ENCODE measurements at regions not wholly inside any gene's neighbourhood (a gene's known extent, or its start where the extent isn't known, plus 50 kb on each side); places are given as distances from the start of the nearest gene placed in this dataset.

DNA sequence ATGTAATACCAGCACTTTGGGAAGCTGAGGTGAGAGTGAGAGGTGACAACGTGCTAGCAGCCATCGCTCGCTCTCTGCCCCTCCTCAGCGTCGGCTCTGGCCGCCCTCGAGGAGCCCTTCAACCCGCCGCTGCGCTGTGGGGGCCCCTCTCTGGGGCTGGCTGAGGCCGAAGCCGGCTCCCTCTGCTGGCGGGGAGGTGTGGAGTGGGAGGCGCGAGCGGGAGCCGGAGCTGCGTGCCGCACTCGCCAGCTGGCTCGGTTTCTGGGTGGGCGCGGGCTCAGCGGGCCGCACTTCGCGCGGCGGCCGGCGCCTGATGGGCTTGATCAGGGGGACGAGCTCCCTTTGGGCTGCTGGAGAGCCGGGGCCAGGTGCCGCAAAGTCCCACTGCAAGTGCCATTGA, 98.9 kb upstream of the UBASH3B start:
- H3K4me3 Mint-ChIP-seq, result peak overlapping the region; percentile 76
- no peaks in the 10 kb centered on the region for H3K9me3 Mint-ChIP-seq
- H3K36me3 Mint-ChIP-seq, result no peaks in the 10 kb centered on the region
- H3K27ac Mint-ChIP-seq, result no peak overlapping the region
- peaks cover 19% of the 10 kb centered on the region for H3K27me3 Mint-ChIP-seq
- TF ChIP-seq, protein P1, sequence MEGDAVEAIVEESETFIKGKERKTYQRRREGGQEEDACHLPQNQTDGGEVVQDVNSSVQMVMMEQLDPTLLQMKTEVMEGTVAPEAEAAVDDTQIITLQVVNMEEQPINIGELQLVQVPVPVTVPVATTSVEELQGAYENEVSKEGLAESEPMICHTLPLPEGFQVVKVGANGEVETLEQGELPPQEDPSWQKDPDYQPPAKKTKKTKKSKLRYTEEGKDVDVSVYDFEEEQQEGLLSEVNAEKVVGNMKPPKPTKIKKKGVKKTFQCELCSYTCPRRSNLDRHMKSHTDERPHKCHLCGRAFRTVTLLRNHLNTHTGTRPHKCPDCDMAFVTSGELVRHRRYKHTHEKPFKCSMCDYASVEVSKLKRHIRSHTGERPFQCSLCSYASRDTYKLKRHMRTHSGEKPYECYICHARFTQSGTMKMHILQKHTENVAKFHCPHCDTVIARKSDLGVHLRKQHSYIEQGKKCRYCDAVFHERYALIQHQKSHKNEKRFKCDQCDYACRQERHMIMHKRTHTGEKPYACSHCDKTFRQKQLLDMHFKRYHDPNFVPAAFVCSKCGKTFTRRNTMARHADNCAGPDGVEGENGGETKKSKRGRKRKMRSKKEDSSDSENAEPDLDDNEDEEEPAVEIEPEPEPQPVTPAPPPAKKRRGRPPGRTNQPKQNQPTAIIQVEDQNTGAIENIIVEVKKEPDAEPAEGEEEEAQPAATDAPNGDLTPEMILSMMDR (conservative IDR thresholded peaks at IDR 0.05), result peak; percentile 64
- no peak for DNase-seq (ENCODE audit: extremely low spot score, unreplicated experiment)
- H3K4me1 Mint-ChIP-seq (ENCODE audit: unreplicated experiment), result peaks cover 4% of the 10 kb centered on the region

DNA sequence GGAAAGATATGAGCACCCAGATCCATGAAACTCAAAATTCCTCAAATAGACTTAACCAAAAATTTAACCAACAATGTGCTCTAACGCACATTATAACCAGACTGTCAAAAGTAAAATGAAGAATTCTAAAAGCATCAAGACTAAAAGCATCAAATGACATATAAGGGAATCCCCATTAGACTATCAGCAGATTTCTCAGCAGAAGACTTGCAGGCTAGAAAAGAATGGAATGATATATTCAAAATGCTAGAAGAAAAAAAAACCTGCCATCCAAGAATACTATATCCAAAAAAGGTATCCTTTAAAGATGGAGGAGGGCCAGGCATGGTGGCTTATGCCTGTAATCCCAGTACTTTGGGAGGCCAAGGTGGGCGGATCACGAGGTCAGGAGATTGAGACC, 117.5 kb upstream of the UBASH3B start:
- H3K4me3 Mint-ChIP-seq, result no peak overlapping the region
- no peak overlapping the region for H3K27ac Mint-ChIP-seq
- no peaks in the 10 kb centered on the region for H3K4me1 Mint-ChIP-seq (ENCODE audit: unreplicated experiment)
- H3K9me3 Mint-ChIP-seq, result peaks cover 22% of the 10 kb centered on the region
- no peaks in the 10 kb centered on the region for H3K27me3 Mint-ChIP-seq
- TF ChIP-seq, protein P1 (conservative IDR thresholded peaks at IDR 0.05), result no peak
- no peak for DNase-seq (ENCODE audit: extremely low spot score, unreplicated experiment)
- H3K36me3 Mint-ChIP-seq, result no peaks in the 10 kb centered on the region

DNA sequence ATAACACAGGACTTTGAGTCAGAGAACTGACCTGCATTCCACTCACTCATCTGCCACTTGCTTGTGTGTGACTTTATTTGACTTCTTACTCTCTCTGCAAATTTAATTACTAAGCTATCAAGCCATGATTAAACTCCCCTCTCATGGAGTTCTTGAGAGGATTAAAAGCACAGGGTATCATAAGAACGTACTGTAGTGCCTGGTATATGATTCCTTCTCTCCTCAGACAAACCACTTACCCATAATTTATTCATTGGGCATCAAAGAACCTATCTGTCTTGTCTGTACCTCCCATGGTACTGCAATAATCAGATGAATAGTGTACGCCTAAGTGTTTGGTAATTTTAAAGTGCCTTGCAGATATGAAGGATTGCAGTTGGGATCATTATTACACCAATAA, 130.6 kb upstream of the UBASH3B start:
- DNase-seq (ENCODE audit: extremely low spot score, unreplicated experiment), result no peak
- no peak overlapping the region for H3K27ac Mint-ChIP-seq
- H3K36me3 Mint-ChIP-seq, result peaks cover 4% of the 10 kb centered on the region

DNA sequence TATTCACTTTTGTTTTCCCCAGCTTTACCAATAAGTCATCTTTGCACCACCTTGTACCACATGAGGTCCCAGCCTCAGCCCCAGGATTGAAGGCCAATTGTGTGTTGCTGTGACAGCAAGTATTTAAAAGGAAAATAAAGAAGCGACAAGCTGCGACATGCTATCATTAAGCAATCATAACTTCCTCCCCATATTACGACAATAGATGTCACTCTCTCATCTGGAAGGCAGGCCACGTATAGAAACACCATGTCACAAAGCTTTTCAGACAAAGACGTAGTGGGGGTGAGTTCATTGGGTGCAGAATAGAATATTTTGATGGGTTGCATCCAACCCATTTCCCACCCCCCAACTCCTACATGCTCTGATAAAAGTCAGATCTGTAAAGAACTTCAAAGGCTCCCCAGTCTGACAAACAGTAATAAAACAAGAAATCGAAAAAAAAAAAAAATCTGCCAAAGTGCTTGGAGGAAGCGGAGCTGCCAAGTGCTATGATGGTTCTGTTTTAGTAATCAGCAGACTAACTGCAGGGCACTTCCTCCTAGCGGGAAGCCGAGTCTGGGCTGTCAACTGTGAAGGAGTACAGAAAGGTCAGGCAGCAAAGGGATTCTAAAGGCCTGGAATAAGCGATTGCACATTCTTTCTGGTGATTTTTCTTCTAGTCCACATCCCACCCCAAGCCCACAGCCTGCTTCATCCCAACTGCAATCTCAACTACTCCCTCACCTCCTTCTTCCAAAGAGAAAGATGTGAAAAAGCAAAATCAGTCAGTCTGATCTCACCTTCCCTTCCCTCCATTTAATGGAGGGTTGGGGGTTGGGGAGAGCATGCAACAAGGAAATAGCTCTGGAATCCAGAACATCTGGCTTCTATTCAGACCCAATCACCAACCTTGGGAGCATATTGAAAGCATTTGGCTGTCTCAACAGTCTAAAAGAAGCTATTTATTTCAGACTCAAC, 131.4 kb upstream of the UBASH3B start:
- H3K4me1 Mint-ChIP-seq (ENCODE audit: unreplicated experiment), result peaks cover 40% of the 10 kb centered on the region
- H3K4me3 Mint-ChIP-seq, result peak overlapping the region; percentile 72
- peak overlapping the region; percentile 82 for H3K27ac Mint-ChIP-seq
- peaks cover 7% of the 10 kb centered on the region for H3K27me3 Mint-ChIP-seq
- TF ChIP-seq, protein P1 (conservative IDR thresholded peaks at IDR 0.05), result no peak
- H3K36me3 Mint-ChIP-seq, result peaks cover 4% of the 10 kb centered on the region
- DNase-seq (ENCODE audit: extremely low spot score, unreplicated experiment), result no peak
- peaks cover 4% of the 10 kb centered on the region for H3K9me3 Mint-ChIP-seq

More for the DNA sequence above, 130.6 kb upstream of the UBASH3B start:
- TF ChIP-seq, protein P1 (conservative IDR thresholded peaks at IDR 0.05), result no peak
- Mint-ChIP-seq H3K27me3 (peaks cover 7% of the 10 kb centered on the region), H3K4me3 (peak overlapping the region; percentile 22), H3K4me1 (ENCODE audit: unreplicated experiment) (peaks cover 40% of the 10 kb centered on the region), H3K9me3 (peaks cover 4% of the 10 kb centered on the region)

DNA sequence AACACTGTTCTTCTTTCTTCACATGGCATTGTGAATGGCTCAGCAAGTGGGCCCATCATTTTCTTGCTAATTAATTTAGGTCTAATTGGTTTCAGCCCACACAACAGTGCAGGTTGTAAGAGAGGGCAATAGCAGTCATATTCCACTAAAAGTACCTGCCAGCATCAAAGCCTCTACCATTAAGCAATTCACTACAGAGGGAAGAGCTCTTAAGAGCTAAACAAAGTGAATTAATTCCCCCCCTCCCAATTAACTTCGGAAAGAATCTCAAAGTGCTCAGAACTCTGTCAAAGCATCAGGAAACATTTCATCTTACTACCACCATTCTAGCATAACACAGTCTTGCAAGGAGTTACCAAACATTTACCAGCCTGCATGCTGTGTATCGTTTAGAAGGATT, 133.9 kb upstream of the UBASH3B start:
- H3K36me3 Mint-ChIP-seq, result no peaks in the 10 kb centered on the region
- no peak overlapping the region for H3K27ac Mint-ChIP-seq
- H3K27me3 Mint-ChIP-seq, result peaks cover 7% of the 10 kb centered on the region
- H3K9me3 Mint-ChIP-seq, result peaks cover 4% of the 10 kb centered on the region
- peaks cover 40% of the 10 kb centered on the region for H3K4me1 Mint-ChIP-seq (ENCODE audit: unreplicated experiment)
- TF ChIP-seq, protein P1 (conservative IDR thresholded peaks at IDR 0.05), result no peak
- H3K4me3 Mint-ChIP-seq, result no peak overlapping the region
- no peak for DNase-seq (ENCODE audit: extremely low spot score, unreplicated experiment)

All from type B pancreatic cell (in vitro differentiated cells).